B cell (primary cell): ENCODE measurements at regions not wholly inside any gene's neighbourhood (a gene's known extent, or its start where the extent isn't known, plus 50 kb on each side); places are given as distances from the start of the nearest gene placed in this dataset.

ENCODE experiments used
- EZH2 ChIP-seq: IDR thresholded peaks from 2 replicates; pipeline ENCODE4 v1.6.1; 2012; ENCODE audit warnings: borderline replicate concordance, low read depth, mild to moderate bottlenecking, moderate library complexity, low read length; ENCODE audit not compliant: insufficient read depth, poor library complexity, severe bottlenecking
- TF ChIP-seq, protein P1 (sequence below): fragments of 200-600 bp; IDR thresholded peaks from one replicate; pipeline ENCODE4 v1.8.0; 2022; ENCODE audit warnings: antibody characterized with exemption, mild to moderate bottlenecking

DNA sequence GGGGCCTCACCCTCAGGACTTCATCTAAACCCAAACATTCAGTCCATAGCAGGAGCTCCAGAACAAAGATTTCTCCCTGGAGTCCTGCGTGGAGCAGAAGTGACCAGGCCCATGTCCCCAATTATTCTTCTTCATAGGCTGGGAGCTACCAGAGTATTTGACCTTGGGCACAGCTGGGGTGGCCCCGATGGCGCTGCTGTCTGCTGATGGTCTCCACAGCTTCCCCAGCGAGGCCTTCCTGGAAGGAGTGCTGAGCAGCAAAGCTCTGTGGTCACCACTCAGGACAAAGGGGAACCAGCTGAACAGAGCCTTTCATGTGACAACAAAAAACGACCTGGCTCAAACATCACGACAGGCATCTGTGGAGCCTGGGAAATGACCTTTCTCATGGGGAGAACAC, 62.7 kb upstream of the ARGLU1 start:
- TF ChIP-seq, protein P1, sequence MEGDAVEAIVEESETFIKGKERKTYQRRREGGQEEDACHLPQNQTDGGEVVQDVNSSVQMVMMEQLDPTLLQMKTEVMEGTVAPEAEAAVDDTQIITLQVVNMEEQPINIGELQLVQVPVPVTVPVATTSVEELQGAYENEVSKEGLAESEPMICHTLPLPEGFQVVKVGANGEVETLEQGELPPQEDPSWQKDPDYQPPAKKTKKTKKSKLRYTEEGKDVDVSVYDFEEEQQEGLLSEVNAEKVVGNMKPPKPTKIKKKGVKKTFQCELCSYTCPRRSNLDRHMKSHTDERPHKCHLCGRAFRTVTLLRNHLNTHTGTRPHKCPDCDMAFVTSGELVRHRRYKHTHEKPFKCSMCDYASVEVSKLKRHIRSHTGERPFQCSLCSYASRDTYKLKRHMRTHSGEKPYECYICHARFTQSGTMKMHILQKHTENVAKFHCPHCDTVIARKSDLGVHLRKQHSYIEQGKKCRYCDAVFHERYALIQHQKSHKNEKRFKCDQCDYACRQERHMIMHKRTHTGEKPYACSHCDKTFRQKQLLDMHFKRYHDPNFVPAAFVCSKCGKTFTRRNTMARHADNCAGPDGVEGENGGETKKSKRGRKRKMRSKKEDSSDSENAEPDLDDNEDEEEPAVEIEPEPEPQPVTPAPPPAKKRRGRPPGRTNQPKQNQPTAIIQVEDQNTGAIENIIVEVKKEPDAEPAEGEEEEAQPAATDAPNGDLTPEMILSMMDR: no peak
- no peak for TF ChIP-seq EZH2
